HepG2 (cell line): ENCODE measurements at regions not wholly inside any gene's neighbourhood (a gene's known extent, or its start where the extent isn't known, plus 50 kb on each side); places are given as distances from the start of the nearest gene placed in this dataset.

Source experiments
- FOXK2 ChIP-seq: fragments of 450-650 bp; IDR thresholded peaks from 2 replicates; pipeline ENCODE4 v1.6.1; 2016
- GABPA ChIP-seq, 2 experiments: IDR thresholded peaks; 2 replicates each; pipeline ENCODE4 v1.6.1; 2011 to 2016; ENCODE audit warnings: low read depth in 2 of 2, low read length in 1 of 2, missing biosample characterization in 1 of 2, missing genetic modification characterization in 1 of 2
- JUND ChIP-seq: sonication (generic); formaldehyde crosslinking; IDR thresholded peaks from 2 replicates; pipeline ENCODE4 v1.8.0; 2022; ENCODE audit warnings: mild to moderate bottlenecking, missing genetic modification reagents
- TGIF2 ChIP-seq: IDR thresholded peaks from 2 replicates; pipeline ENCODE4 v1.6.1; 2016; ENCODE audit warnings: control low read depth, missing compliant biosample characterization
- YY1 ChIP-seq: IDR thresholded peaks from 2 replicates; pipeline ENCODE4 v1.6.1; 2011; ENCODE audit warnings: low read length, low read depth, moderate library complexity, mild to moderate bottlenecking; ENCODE audit not compliant: insufficient read depth, insufficient replicate concordance
- ZBTB1 ChIP-seq: sonication (generic); formaldehyde crosslinking; IDR thresholded peaks from 2 replicates; pipeline ENCODE4 v1.4.0; 2020; ENCODE audit warnings: missing genetic modification reagents, borderline replicate concordance
- ZNF274 ChIP-seq: sonication (generic); formaldehyde crosslinking; IDR thresholded peaks from 2 replicates; pipeline ENCODE4 v1.5.1; 2020; ENCODE audit warnings: mild to moderate bottlenecking, missing genetic modification reagents
- TF ChIP-seq, protein P1 (sequence below): sonication (generic); formaldehyde crosslinking; IDR thresholded peaks from 2 replicates; pipeline ENCODE4 v1.4.0; 2020; ENCODE audit warnings: missing genetic modification reagents

DNA sequence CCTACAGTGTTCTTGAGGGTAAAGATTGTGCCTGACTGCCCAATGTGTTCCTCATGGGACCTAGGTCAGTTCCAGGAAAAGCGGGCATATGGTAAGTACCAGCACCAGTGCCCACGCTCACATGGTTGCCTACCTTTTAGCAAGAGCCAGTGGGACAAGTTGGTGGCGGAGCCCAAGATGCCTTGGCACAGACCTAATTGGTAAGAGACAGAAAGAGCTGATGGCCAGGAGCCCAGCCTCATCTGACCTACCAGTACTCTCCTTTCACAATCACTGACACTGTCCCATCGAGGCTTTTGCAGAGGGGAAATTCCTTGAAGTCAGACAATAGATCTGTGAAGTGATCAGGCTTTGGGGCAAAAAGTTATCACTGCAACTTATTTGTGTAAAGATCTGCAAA is 98.4 kb upstream of the BCL6 start:
- TF ChIP-seq GABPA (IDR thresholded peaks at IDR 0.05; ENCODE audit: low read depth, low read length) (no peak), GABPA (CRISPR knock-in tag; IDR thresholded peaks at IDR 0.05; ENCODE audit: low read depth) (no peak), JUND (CRISPR knock-in tag) (no peak), ZNF274 (CRISPR knock-in tag) (no peak), FOXK2 (no peak), YY1 (no peak), TGIF2 (CRISPR knock-in tag) (no peak), ZBTB1 (no peak)
- TF ChIP-seq, protein P1, sequence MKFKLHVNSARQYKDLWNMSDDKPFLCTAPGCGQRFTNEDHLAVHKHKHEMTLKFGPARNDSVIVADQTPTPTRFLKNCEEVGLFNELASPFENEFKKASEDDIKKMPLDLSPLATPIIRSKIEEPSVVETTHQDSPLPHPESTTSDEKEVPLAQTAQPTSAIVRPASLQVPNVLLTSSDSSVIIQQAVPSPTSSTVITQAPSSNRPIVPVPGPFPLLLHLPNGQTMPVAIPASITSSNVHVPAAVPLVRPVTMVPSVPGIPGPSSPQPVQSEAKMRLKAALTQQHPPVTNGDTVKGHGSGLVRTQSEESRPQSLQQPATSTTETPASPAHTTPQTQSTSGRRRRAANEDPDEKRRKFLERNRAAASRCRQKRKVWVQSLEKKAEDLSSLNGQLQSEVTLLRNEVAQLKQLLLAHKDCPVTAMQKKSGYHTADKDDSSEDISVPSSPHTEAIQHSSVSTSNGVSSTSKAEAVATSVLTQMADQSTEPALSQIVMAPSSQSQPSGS (CRISPR knock-in tag), result no peak
